Adrenal gland (tissue), 5 donors: ENCODE measurements at regions not wholly inside any gene's neighbourhood (a gene's known extent, or its start where the extent isn't known, plus 50 kb on each side); places are given as distances from the start of the nearest gene placed in this dataset.

ENCODE experiments used
- POLR2A ChIP-seq, 2 donors: fragments of 450-650 bp; IDR thresholded peaks; one replicate each; pipeline ENCODE4 v1.6.1; 2017; ENCODE audit warnings: antibody characterized with exemption in 2 of 2, mild to moderate bottlenecking in 2 of 2, moderate library complexity in 1 of 2
- TF ChIP-seq, protein P1 (sequence below), 6 experiments: fragments of 450-650 bp in 4 of 6; fragments of 200-600 bp in 2 of 6; sonication (generic) in 1 of 6; IDR thresholded peaks; 1 replicate in 5 of 6; 2 replicates in 1 of 6; pipeline versions ENCODE4 v1.5.1 to v1.8.0; 2016 to 2021; ENCODE audit warnings: antibody characterized with exemption in 6 of 6, mild to moderate bottlenecking in 2 of 6, moderate library complexity in 1 of 6
- donor health status: DM: no; HTN: no; CAD: no.

DNA sequence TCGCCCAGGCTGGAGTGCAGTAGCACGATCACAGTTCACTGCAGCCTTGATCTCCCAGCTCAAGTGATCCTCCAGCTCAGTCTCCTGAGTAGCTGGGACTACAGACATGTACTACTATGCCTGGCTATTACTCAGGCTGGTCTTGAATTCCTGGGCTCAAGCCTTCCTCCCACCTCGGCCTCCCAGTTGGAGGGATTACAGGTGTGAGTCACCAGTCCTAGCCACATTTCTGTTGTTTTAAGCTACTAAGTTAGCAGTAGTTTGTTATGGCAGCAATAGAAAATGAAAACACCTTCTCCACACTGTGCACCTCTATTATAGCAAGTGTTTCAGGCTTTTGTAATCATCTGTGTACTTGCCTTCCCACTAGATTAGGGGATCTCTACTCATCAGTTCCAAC lies 588.9 kb upstream of the TLE4 start:
- TF ChIP-seq, protein P1, sequence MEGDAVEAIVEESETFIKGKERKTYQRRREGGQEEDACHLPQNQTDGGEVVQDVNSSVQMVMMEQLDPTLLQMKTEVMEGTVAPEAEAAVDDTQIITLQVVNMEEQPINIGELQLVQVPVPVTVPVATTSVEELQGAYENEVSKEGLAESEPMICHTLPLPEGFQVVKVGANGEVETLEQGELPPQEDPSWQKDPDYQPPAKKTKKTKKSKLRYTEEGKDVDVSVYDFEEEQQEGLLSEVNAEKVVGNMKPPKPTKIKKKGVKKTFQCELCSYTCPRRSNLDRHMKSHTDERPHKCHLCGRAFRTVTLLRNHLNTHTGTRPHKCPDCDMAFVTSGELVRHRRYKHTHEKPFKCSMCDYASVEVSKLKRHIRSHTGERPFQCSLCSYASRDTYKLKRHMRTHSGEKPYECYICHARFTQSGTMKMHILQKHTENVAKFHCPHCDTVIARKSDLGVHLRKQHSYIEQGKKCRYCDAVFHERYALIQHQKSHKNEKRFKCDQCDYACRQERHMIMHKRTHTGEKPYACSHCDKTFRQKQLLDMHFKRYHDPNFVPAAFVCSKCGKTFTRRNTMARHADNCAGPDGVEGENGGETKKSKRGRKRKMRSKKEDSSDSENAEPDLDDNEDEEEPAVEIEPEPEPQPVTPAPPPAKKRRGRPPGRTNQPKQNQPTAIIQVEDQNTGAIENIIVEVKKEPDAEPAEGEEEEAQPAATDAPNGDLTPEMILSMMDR (IDR thresholded peaks at IDR 0.05): no peak
- no peak for TF ChIP-seq POLR2A (IDR thresholded peaks at IDR 0.05)
